ENCODE measurements at regions not wholly inside any gene's neighbourhood (a gene's known extent, or its start where the extent isn't known, plus 50 kb on each side); places are given as distances from the start of the nearest gene placed in this dataset.

- no peaks in the 10 kb centered on the region for H3K36me3 ChIP-seq (replicated peaks in 1 of 2; ENCODE audit: control insufficient read depth in 1 of 2, insufficient read depth in 2 of 2, low read length in 1 of 2)
Observed at GRCh38 chr6:169861431-169862042, 110.1 kb downstream of the ERMARD start.

More at GRCh38 chr6:169861431-169862042, 110.1 kb downstream of the ERMARD start:
- no peaks in the 10 kb centered on the region for H3K27me3 ChIP-seq (ENCODE audit: insufficient read depth)
- no peak overlapping the region for H3K9ac ChIP-seq
- 29% methylated on average over 16 of the region's 17 CpGs for WGBS (ENCODE audit: low lambda C conversion rate)
- H3K9me3 ChIP-seq: no peaks in the 10 kb centered on the region
- no peak overlapping the region for H3K27ac ChIP-seq (ENCODE audit: low read depth in 2 of 2, low read length in 1 of 2)
- H3F3A ChIP-seq (replicated peaks; ENCODE audit: insufficient read depth): no peaks in the 10 kb centered on the region
- TF ChIP-seq REST (IDR thresholded peaks at IDR 0.05; ENCODE audit: low read depth, low read length) (no peak), RFX5 (IDR thresholded peaks at IDR 0.05; ENCODE audit: low read length) (no peak), GATA2 (CRISPR knock-in tag; IDR thresholded peaks at IDR 0.05) (no peak), YY1 (IDR thresholded peaks at IDR 0.05; ENCODE audit: low read depth) (no peak), NFIC (IDR thresholded peaks at IDR 0.05; ENCODE audit: borderline replicate concordance) (no peak), FOSL2 (IDR thresholded peaks at IDR 0.05; ENCODE audit: borderline replicate concordance, low read depth) (no peak), NRF1 (IDR thresholded peaks at IDR 0.05; ENCODE audit: low read depth, low read length) (no peak), USF2 (IDR thresholded peaks at IDR 0.05; ENCODE audit: borderline replicate concordance, low read depth, low read length) (no peak), EZH2phosphoT487 (IDR thresholded peaks at IDR 0.05; ENCODE audit: borderline replicate concordance, low read depth) (no peak), RCOR1 (IDR thresholded peaks at IDR 0.05; ENCODE audit: low read length) (no peak), RXRA (IDR thresholded peaks at IDR 0.05; ENCODE audit: borderline replicate concordance, low read depth) (no peak), USF1 (IDR thresholded peaks at IDR 0.05; ENCODE audit: borderline replicate concordance, low read depth) (no peak), TCF12 (IDR thresholded peaks at IDR 0.05) (no peak), POLR2AphosphoS5 (IDR thresholded peaks at IDR 0.05; ENCODE audit: low read depth, low read length) (no peak), PBX3 (IDR thresholded peaks at IDR 0.05) (no peak), MAX (IDR thresholded peaks at IDR 0.05; ENCODE audit: low read depth) (no peak)
- no peaks in the 10 kb centered on the region; a peak in 1 of 4 replicates for H3K4me1 ChIP-seq (ENCODE audit: control insufficient read depth in 1 of 2, insufficient read depth in 2 of 2, low read depth in 1 of 2, low read length in 1 of 2)
- CTCF ChIA-PET: interaction anchor here (2.4 to 2.6 kb wide), 2 partner anchors 23 to 30 kb away, joined by 5 to 9 read pairs; no protein-coding TSS in a partner anchor
- no peak overlapping the region for H2AFZ ChIP-seq (ENCODE audit: low read depth)
- peak; percentile 39 for DNase-seq
- POLR2A ChIA-PET: no interaction called here
- H3K4me3 ChIP-seq (ENCODE audit: low read depth in 2 of 2, low read length in 1 of 2): no peak overlapping the region
- H3K79me2 ChIP-seq (ENCODE audit: insufficient read depth): no peaks in the 10 kb centered on the region
- no peaks in the 10 kb centered on the region for H3K9me2 ChIP-seq
- no peaks in the 10 kb centered on the region for H4K20me1 ChIP-seq (ENCODE audit: insufficient read depth)
- no peak overlapping the region for H3K4me2 ChIP-seq

Data from SK-N-SH (cell line).